Neural progenitor cell (in vitro differentiated cells): ENCODE measurements at regions not wholly inside any gene's neighbourhood (a gene's known extent, or its start where the extent isn't known, plus 50 kb on each side); places are given as distances from the start of the nearest gene placed in this dataset.

ENCODE experiments used
- EZH2 ChIP-seq: fragments of 200-600 bp; sonication (generic); IDR thresholded peaks from 2 replicates; pipeline ENCODE4 v1.6.1; 2017; ENCODE audit warnings: antibody characterized with exemption, mild to moderate bottlenecking, moderate library complexity
- EZH2phosphoT487 ChIP-seq: fragments of 200-600 bp; sonication (generic); IDR thresholded peaks from 2 replicates; pipeline ENCODE4 v1.6.1; 2017; ENCODE audit warnings: antibody characterized with exemption
- TF ChIP-seq, protein P1 (sequence below): fragments of 200-600 bp; sonication (generic); IDR thresholded peaks from 2 replicates; pipeline ENCODE4 v1.5.1; 2017; ENCODE audit warnings: antibody characterized with exemption, mild to moderate bottlenecking

DNA sequence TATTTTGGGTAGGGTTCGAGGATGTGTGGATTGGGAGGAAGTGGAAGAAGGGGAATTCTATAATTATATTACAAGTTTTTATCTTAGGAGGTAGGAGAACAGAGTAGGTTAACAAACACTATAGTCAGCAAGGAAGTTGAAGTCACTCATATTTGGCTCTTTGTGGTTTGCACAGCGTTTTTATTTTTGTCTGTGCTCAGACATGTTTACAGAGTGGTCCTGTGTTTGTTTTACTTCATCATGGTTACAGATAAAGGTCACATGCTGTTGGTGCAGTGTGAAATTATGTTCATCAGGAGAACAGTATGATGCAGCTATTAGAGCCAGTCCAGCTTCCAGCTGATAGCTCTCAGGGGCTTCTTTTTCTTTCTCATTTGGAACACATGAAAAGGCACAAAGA lies 299.9 kb upstream of the SFRP2 start:
- TF ChIP-seq, protein P1, sequence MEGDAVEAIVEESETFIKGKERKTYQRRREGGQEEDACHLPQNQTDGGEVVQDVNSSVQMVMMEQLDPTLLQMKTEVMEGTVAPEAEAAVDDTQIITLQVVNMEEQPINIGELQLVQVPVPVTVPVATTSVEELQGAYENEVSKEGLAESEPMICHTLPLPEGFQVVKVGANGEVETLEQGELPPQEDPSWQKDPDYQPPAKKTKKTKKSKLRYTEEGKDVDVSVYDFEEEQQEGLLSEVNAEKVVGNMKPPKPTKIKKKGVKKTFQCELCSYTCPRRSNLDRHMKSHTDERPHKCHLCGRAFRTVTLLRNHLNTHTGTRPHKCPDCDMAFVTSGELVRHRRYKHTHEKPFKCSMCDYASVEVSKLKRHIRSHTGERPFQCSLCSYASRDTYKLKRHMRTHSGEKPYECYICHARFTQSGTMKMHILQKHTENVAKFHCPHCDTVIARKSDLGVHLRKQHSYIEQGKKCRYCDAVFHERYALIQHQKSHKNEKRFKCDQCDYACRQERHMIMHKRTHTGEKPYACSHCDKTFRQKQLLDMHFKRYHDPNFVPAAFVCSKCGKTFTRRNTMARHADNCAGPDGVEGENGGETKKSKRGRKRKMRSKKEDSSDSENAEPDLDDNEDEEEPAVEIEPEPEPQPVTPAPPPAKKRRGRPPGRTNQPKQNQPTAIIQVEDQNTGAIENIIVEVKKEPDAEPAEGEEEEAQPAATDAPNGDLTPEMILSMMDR, result no peak
- no peak for TF ChIP-seq EZH2
- no peak for TF ChIP-seq EZH2phosphoT487
